Keratinocyte (primary cell): ENCODE measurements at regions not wholly inside any gene's neighbourhood (a gene's known extent, or its start where the extent isn't known, plus 50 kb on each side); places are given as distances from the start of the nearest gene placed in this dataset.

ENCODE experiments used
- DNase-seq: peaks from one replicate; pipeline ENCODE4 v3.0.0-alpha.2; 2011; ENCODE audit warnings: low read depth, missing footprints, low spot score
- FAIRE-seq: peaks from 2 replicates; lab custom pipeline; 2011; peaks lifted over from hg19 to GRCh38; lab: Jason Lieb, UNC
- H2AFZ ChIP-seq: 2 replicates; pipeline ENCODE4 v1.6.0; 2012; ENCODE audit warnings: low read length, control low read depth, inconsistent platforms; ENCODE audit not compliant: control insufficient read depth
- H3K27ac ChIP-seq: 2 replicates; pipeline ENCODE4 v1.5.1; 2011; ENCODE audit warnings: low read length; ENCODE audit not compliant: control insufficient read depth, insufficient read depth
- H3K27me3 ChIP-seq: 3 replicates; pipeline ENCODE4 v1.6.0; 2011; ENCODE audit warnings: low read length; ENCODE audit not compliant: control insufficient read depth, insufficient read depth; ENCODE audit errors: extremely low read depth
- H3K36me3 ChIP-seq, 2 experiments: 2 replicates in 1 of 2; 3 replicates in 1 of 2; pipeline ENCODE4 v1.5.1; 2011; ENCODE audit warnings: low read length in 2 of 2, mild to moderate bottlenecking in 1 of 2; ENCODE audit not compliant: control insufficient read depth in 2 of 2, insufficient read depth in 2 of 2; ENCODE audit errors: extremely low read depth in 1 of 2
- H3K4me1 ChIP-seq: 3 replicates; pipeline ENCODE4 v1.5.1; 2011; ENCODE audit warnings: low read length; ENCODE audit not compliant: control insufficient read depth, insufficient read depth; ENCODE audit errors: extremely low read depth
- H3K4me2 ChIP-seq: 3 replicates; pipeline ENCODE4 v1.6.0; 2011; ENCODE audit warnings: low read depth, low read length; ENCODE audit not compliant: control insufficient read depth, insufficient read depth; ENCODE audit errors: extremely low read depth
- H3K4me3 ChIP-seq, 3 experiments: fragments of 200-600 bp in 1 of 3; sonication (generic) in 1 of 3; 2 replicates in 2 of 3; 3 replicates in 1 of 3; pipeline ENCODE4 v1.5.1; 2011 to 2016; ENCODE audit warnings: low read length in 3 of 3, mild to moderate bottlenecking in 3 of 3, control low read depth in 2 of 3, inconsistent platforms in 1 of 3, low read depth in 1 of 3, mixed read lengths in 1 of 3, mixed run types in 1 of 3, moderate library complexity in 1 of 3; ENCODE audit not compliant: control insufficient read depth in 2 of 3, insufficient read depth in 2 of 3; ENCODE audit errors: extremely low read depth in 1 of 3
- H3K79me2 ChIP-seq: 2 replicates; pipeline ENCODE4 v1.6.0; 2012; ENCODE audit warnings: low read length; ENCODE audit not compliant: control insufficient read depth, insufficient read depth
- H3K9ac ChIP-seq: 3 replicates; pipeline ENCODE4 v1.6.0; 2011; ENCODE audit warnings: low read length; ENCODE audit not compliant: control insufficient read depth, insufficient read depth; ENCODE audit errors: extremely low read depth
- H3K9me1 ChIP-seq: 3 replicates; pipeline ENCODE4 v1.6.0; 2011; ENCODE audit warnings: low read length; ENCODE audit not compliant: control insufficient read depth, insufficient read depth; ENCODE audit errors: extremely low read depth
- H3K9me3 ChIP-seq: 2 replicates; pipeline ENCODE4 v1.5.1; 2012; ENCODE audit warnings: low read depth, low read length; ENCODE audit not compliant: control insufficient read depth
- H4K20me1 ChIP-seq: 3 replicates; pipeline ENCODE4 v1.6.0; 2011; ENCODE audit warnings: low read length; ENCODE audit not compliant: control insufficient read depth, insufficient read depth; ENCODE audit errors: extremely low read depth
- CTCF ChIP-seq, 3 experiments: IDR thresholded peaks in 1 of 3; conservative IDR thresholded peaks in 1 of 3; optimal IDR thresholded peaks in 1 of 3; 2 replicates in 2 of 3; 3 replicates in 1 of 3; pipeline versions ENCODE3 to v1.5.1; 2011; ENCODE audit warnings: low read length in 3 of 3, mild to moderate bottlenecking in 3 of 3, moderate library complexity in 2 of 3, control low read depth in 1 of 3, inconsistent platforms in 1 of 3; ENCODE audit not compliant: insufficient read depth in 2 of 3; ENCODE audit errors: extremely low read depth in 1 of 3
- EZH2 ChIP-seq: IDR thresholded peaks from one replicate; pipeline ENCODE4 v1.6.1; 2012; ENCODE audit warnings: inconsistent platforms, mild to moderate bottlenecking, low read length, moderate library complexity
- dilution Hi-C: fragments of 300-500 bp; cut with MboI; formaldehyde crosslinking; loops from one replicate; pipeline ENCODE4 v1.7.0; 2020; ENCODE audit warnings: low sequenced_read_pairs; ENCODE audit not compliant: extremely low pct_ligation_motif_present

DNA sequence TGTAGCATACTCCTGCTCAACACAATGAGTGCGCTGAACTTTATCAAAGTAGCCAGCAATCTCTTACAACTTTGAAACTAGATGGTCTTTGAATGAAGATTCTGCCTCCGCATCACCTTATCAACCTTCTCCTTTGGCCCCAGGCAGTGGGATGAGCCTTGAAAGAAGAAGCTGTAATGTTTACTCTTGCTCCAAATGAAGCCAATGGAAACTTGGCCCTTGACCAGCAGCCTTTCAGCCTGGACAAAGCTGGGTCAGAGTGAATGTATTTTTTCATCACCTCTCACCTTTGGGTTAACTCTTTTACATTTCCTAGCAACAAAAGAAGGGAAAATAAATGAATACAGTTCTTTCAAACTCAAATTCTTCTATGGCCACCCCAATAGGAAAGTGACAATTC lies 359.1 kb downstream of the KCNA4 start:
- Histone ChIP-seq H3K9me3 (no peaks in the 10 kb centered on the region), H3K4me2 (no peak overlapping the region), H2AFZ (no peak overlapping the region), H3K4me1 (no peaks in the 10 kb centered on the region), H3K27me3 (no peaks in the 10 kb centered on the region), H3K4me3 (no peak overlapping the region), H3K9me1 (no peaks in the 10 kb centered on the region), H3K36me3 (no peaks in the 10 kb centered on the region), H3K9ac (no peak overlapping the region), H3K79me2 (no peaks in the 10 kb centered on the region), H4K20me1 (no peaks in the 10 kb centered on the region), H3K27ac (no peak overlapping the region)
- DNase-seq = no peak
- no peak for FAIRE-seq
- no peak for TF ChIP-seq EZH2
- no peak for TF ChIP-seq CTCF (optimal IDR thresholded peaks at IDR 0.05 in 1 of 3, IDR thresholded peaks at IDR 0.05 in 1 of 3, conservative IDR thresholded peaks at IDR 0.05 in 1 of 3; ENCODE audit: extremely low read depth in 1 of 3, insufficient read depth in 2 of 3, low read length in 3 of 3)
- dilution Hi-C loops = no loop called here

- no peak overlapping the region for H3K4me3 ChIP-seq
- no peak for FAIRE-seq
- no peak overlapping the region for H2AFZ ChIP-seq
- H3K79me2 ChIP-seq = no peaks in the 10 kb centered on the region
- TF ChIP-seq EZH2 (no peak), CTCF (optimal IDR thresholded peaks at IDR 0.05 in 1 of 3, IDR thresholded peaks at IDR 0.05 in 1 of 3, conservative IDR thresholded peaks at IDR 0.05 in 1 of 3; ENCODE audit: extremely low read depth in 1 of 3, insufficient read depth in 2 of 3, low read length in 3 of 3) (no peak)
- no peaks in the 10 kb centered on the region for H3K9me1 ChIP-seq
- H3K27me3 ChIP-seq = no peaks in the 10 kb centered on the region
- no peak for DNase-seq
- no peak overlapping the region for H3K4me2 ChIP-seq
- H4K20me1 ChIP-seq = no peaks in the 10 kb centered on the region
- no peak overlapping the region for H3K27ac ChIP-seq
- no peaks in the 10 kb centered on the region for H3K36me3 ChIP-seq
- H3K9ac ChIP-seq = no peak overlapping the region
- no peaks in the 10 kb centered on the region for H3K4me1 ChIP-seq
- H3K9me3 ChIP-seq = no peaks in the 10 kb centered on the region
- dilution Hi-C loops = no loop called here
Measured at GRCh38 chr11:29656597-29656996, 360.2 kb downstream of the KCNA4 start.
